ENCODE measurements at regions not wholly inside any gene's neighbourhood (a gene's known extent, or its start where the extent isn't known, plus 50 kb on each side); places are given as distances from the start of the nearest gene placed in this dataset.

- H3K4me3 ChIP-seq (ENCODE audit: low read depth, low read length): no peak overlapping the region
- TF ChIP-seq CTCF (IDR thresholded peaks at IDR 0.05; ENCODE audit: control insufficient read depth, extremely low read depth, insufficient read depth): no peak
- no peak for DNase-seq (ENCODE audit: low read depth)
Observed at GRCh38 chr2:59956981-59957380, 596.5 kb downstream of the BCL11A start.

GRCh38 chr2:59947917-59948541 is 605.4 kb downstream of the BCL11A start:
- no peak for TF ChIP-seq CTCF (IDR thresholded peaks at IDR 0.05; ENCODE audit: control insufficient read depth, extremely low read depth, insufficient read depth)
- no peak overlapping the region for H3K4me3 ChIP-seq (ENCODE audit: low read depth, low read length)
- no peak for DNase-seq (ENCODE audit: low read depth)

- no peak for DNase-seq (ENCODE audit: low read depth)
- no peak for TF ChIP-seq CTCF (IDR thresholded peaks at IDR 0.05; ENCODE audit: control insufficient read depth, extremely low read depth, insufficient read depth)
- no peak overlapping the region for H3K4me3 ChIP-seq (ENCODE audit: low read depth, low read length)
Observed at GRCh38 chr2:59947209-59947608, 606.2 kb downstream of the BCL11A start.

GRCh38 chr2:59939236-59939635 is 614.2 kb downstream of the BCL11A start:
- no peak for TF ChIP-seq CTCF (IDR thresholded peaks at IDR 0.05; ENCODE audit: control insufficient read depth, extremely low read depth, insufficient read depth)
- no peak for DNase-seq (ENCODE audit: low read depth)
- H3K4me3 ChIP-seq (ENCODE audit: low read depth, low read length): no peak overlapping the region

GRCh38 chr2:59938181-59938580 is 615.3 kb downstream of the BCL11A start:
- TF ChIP-seq CTCF (IDR thresholded peaks at IDR 0.05; ENCODE audit: control insufficient read depth, extremely low read depth, insufficient read depth): no peak
- H3K4me3 ChIP-seq (ENCODE audit: low read depth, low read length): no peak overlapping the region
- no peak for DNase-seq (ENCODE audit: low read depth)

- H3K4me3 ChIP-seq (ENCODE audit: low read depth, low read length): no peak overlapping the region
- no peak for TF ChIP-seq CTCF (IDR thresholded peaks at IDR 0.05; ENCODE audit: control insufficient read depth, extremely low read depth, insufficient read depth)
- DNase-seq (ENCODE audit: low read depth): no peak
Observed at GRCh38 chr2:59936048-59936447, 617.4 kb downstream of the BCL11A start.

GRCh38 chr2:59935005-59935404 is 618.4 kb downstream of the BCL11A start:
- no peak overlapping the region for H3K4me3 ChIP-seq (ENCODE audit: low read depth, low read length)
- TF ChIP-seq CTCF (IDR thresholded peaks at IDR 0.05; ENCODE audit: control insufficient read depth, extremely low read depth, insufficient read depth): no peak
- DNase-seq (ENCODE audit: low read depth): no peak
